ENCODE measurements at regions not wholly inside any gene's neighbourhood (a gene's known extent, or its start where the extent isn't known, plus 50 kb on each side); places are given as distances from the start of the nearest gene placed in this dataset.

DNA sequence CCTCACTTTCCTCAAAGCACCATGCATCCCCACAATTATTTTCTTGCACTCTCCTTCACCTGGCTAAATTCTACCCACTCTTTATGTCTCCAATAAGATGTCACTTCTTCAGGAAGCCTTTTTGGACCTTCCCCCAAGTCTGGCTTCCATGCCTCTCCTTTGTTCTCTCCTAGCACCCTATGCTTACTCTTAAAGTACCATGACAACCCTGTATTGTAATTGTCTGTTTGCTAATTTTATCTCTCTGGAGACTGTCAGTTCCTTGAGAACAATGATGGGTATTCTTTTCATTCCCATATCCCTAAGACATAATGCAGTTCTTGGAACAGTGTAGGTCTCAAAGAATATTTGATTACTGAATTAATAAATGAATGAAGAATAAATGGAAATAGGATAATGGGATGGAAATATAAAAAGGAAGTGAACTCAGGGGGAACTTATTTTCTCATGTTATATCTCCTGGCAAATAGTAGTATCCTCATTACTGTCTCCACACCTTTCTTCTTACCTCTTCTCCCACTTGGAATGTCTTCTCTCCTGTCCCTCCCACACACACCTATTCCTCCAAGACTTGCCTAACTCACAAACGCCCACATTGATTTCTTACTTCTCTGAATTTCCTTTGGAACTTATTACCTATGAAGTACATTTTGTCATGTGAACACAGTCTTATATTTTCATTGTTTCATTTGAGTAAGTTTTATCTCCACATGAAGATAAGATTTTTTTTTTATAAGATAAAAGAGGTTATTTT, 499.1 kb downstream of the NFIB start:
- TF ChIP-seq, protein P1, sequence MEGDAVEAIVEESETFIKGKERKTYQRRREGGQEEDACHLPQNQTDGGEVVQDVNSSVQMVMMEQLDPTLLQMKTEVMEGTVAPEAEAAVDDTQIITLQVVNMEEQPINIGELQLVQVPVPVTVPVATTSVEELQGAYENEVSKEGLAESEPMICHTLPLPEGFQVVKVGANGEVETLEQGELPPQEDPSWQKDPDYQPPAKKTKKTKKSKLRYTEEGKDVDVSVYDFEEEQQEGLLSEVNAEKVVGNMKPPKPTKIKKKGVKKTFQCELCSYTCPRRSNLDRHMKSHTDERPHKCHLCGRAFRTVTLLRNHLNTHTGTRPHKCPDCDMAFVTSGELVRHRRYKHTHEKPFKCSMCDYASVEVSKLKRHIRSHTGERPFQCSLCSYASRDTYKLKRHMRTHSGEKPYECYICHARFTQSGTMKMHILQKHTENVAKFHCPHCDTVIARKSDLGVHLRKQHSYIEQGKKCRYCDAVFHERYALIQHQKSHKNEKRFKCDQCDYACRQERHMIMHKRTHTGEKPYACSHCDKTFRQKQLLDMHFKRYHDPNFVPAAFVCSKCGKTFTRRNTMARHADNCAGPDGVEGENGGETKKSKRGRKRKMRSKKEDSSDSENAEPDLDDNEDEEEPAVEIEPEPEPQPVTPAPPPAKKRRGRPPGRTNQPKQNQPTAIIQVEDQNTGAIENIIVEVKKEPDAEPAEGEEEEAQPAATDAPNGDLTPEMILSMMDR (IDR thresholded peaks at IDR 0.05): no peak
- no peak for TF ChIP-seq POLR2A (IDR thresholded peaks at IDR 0.05)

Data from uterus (tissue), 2 donors.